ENCODE measurements at regions not wholly inside any gene's neighbourhood (a gene's known extent, or its start where the extent isn't known, plus 50 kb on each side); places are given as distances from the start of the nearest gene placed in this dataset.

DNA sequence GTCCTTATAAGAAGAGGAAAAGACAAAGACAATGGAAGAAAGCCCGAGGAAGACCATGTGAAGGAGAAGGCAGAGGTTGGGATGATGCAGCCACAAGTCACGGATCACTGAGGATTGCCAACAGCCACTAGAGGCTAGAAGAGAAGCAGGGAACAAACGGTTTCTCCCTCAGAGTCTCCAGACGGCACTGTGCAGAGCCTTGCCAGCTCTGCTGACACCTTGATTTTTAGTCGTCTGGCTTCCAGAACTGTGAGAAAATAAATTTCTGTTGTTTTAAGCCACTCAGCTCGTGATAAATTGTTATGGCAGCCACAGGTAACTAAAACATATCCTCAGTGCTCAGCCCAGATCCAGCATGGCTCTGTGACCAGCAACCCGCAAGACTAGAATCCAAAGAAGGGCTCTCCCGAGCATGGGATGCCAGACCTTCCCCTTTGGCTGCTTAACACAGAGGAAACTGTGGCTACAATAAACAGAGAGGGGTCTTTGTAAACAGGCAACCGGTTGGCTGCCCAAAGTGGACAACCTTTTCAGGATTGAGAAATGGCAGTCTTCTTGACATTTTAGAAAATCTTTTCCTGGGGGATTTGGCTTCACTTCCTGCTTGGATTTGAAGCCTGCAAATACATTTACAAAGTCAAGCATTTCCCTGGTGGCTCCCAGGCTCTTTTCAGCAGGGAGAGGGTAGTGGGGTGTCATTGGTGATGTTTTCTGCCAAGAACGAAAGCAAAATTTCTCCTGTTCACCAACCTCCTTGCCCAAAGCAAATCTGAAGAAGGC lies 88.7 kb upstream of the ADPGK start:
- Histone ChIP-seq H3K4me3 (ENCODE audit: low read length) (no peak overlapping the region), H2BK5ac (ENCODE audit: low read length) (no peak overlapping the region), H3K56ac (ENCODE audit: low read length) (no peak overlapping the region), H3K23ac (ENCODE audit: low read length) (no peak overlapping the region), H3K27ac (ENCODE audit: low read depth, low read length) (no peak overlapping the region), H3K9ac (ENCODE audit: low read length) (no peak overlapping the region), H3K4me2 (ENCODE audit: low read length) (no peak overlapping the region), H3K4ac (ENCODE audit: low read depth, low read length) (no peak overlapping the region), H2AK5ac (ENCODE audit: low read length) (no peak overlapping the region), H3K36me3 (ENCODE audit: control insufficient read depth, insufficient read depth, low read length) (no peaks in the 10 kb centered on the region), H3K4me1 (ENCODE audit: control insufficient read depth, low read depth, low read length) (no peaks in the 10 kb centered on the region), H2BK15ac (replicated peaks; ENCODE audit: low read depth) (no peak overlapping the region), H3K27me3 (ENCODE audit: insufficient read depth, low read length, poor library complexity) (no peaks in the 10 kb centered on the region), H3K79me2 (ENCODE audit: control insufficient read depth, insufficient read depth, low read length) (no peaks in the 10 kb centered on the region), H4K8ac (ENCODE audit: low read depth, low read length) (no peak overlapping the region), H4K5ac (ENCODE audit: low read length) (no peak overlapping the region), H3K18ac (ENCODE audit: low read length) (no peak overlapping the region), H3K79me1 (ENCODE audit: low read length) (no peaks in the 10 kb centered on the region), H2BK120ac (ENCODE audit: low read depth, low read length) (no peak overlapping the region)
- no peak for DNase-seq
- WGBS (ENCODE audit: extremely low coverage, insufficient coverage, low lambda C conversion rate): no CpG with 5 or more reads among the region's 10 CpGs

DNA sequence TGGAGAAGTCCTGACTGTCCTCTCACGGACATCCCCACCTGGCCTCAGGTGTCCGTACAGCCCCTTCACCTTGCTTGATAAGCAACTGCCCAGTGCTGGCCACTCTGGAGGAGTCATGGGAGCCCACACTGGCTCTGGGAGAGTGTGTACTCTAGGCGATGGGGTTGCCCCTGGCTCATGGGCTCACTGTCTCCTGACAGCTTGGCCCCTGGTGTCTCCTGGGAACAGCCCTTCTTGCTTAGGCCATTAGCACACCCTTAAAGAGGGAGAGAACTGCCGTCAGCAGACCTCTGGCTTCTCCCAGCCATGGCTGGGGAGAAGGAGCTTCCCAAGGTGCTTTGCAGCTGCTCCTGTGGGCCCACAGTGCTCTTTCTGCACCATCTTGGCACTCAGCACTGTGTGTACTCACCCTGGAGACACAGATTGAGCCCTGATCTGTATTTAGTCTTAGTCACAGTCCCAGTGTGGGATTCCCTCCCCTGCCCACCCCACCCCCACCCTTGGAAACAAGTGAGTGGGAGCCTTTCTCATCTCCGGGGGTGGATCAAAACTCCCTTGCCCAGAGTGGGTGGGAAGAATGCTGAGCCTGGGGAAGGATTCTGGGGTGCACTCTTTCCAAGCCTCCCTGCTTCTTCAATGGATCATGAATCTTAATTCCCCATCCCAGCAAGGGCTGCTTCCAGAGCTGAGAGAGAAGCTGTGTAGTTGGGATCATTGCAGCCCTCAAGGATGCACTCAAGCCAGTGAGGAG lies 83.5 kb upstream of the ADPGK start:
- Histone ChIP-seq H3K36me3 (ENCODE audit: control insufficient read depth, insufficient read depth, low read length) (no peaks in the 10 kb centered on the region), H3K9ac (ENCODE audit: low read length) (no peak overlapping the region), H3K23ac (ENCODE audit: low read length) (no peak overlapping the region), H3K18ac (ENCODE audit: low read length) (no peak overlapping the region), H2BK5ac (ENCODE audit: low read length) (no peak overlapping the region), H3K27ac (ENCODE audit: low read depth, low read length) (no peak overlapping the region), H3K4ac (ENCODE audit: low read depth, low read length) (no peak overlapping the region), H3K79me2 (ENCODE audit: control insufficient read depth, insufficient read depth, low read length) (no peaks in the 10 kb centered on the region), H3K79me1 (ENCODE audit: low read length) (no peaks in the 10 kb centered on the region), H2BK15ac (replicated peaks; ENCODE audit: low read depth) (no peak overlapping the region), H3K4me3 (ENCODE audit: low read length) (no peak overlapping the region), H2AK5ac (ENCODE audit: low read length) (no peak overlapping the region), H3K56ac (ENCODE audit: low read length) (no peak overlapping the region), H2BK120ac (ENCODE audit: low read depth, low read length) (no peak overlapping the region), H3K4me2 (ENCODE audit: low read length) (no peak overlapping the region), H3K27me3 (ENCODE audit: insufficient read depth, low read length, poor library complexity) (no peaks in the 10 kb centered on the region), H4K5ac (ENCODE audit: low read length) (no peak overlapping the region), H3K4me1 (ENCODE audit: control insufficient read depth, low read depth, low read length) (no peaks in the 10 kb centered on the region), H4K8ac (ENCODE audit: low read depth, low read length) (no peak overlapping the region)
- no CpG with 5 or more reads among the region's 5 CpGs for WGBS (ENCODE audit: extremely low coverage, insufficient coverage, low lambda C conversion rate)
- DNase-seq: no peak

DNA sequence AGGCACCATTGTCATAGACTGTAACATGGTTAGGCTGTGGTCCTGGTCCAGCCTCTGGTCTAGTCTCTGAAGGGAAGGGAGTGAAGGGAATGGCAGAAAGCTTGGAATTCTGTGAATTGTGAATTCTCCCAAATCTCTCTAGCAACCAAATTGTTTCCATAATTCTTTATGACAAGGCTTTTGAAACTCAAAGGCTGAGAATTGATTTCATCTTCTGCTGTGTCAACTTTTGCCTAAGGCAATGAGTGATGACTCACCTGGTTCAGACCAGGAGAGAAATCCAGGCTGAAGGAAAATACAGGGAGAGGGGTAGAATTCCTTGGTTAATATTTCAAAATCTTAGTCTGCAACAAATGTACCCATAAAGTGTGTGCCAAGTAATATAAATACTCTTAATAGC lies 82.6 kb upstream of the ADPGK start:
- Histone ChIP-seq H2BK15ac (replicated peaks; ENCODE audit: low read depth) (no peak overlapping the region), H3K9ac (ENCODE audit: low read length) (no peak overlapping the region), H4K5ac (ENCODE audit: low read length) (no peak overlapping the region), H3K4me2 (ENCODE audit: low read length) (no peak overlapping the region), H3K4me1 (ENCODE audit: control insufficient read depth, low read depth, low read length) (no peaks in the 10 kb centered on the region), H2AK5ac (ENCODE audit: low read length) (no peak overlapping the region), H3K4ac (ENCODE audit: low read depth, low read length) (no peak overlapping the region), H3K27me3 (ENCODE audit: insufficient read depth, low read length, poor library complexity) (no peaks in the 10 kb centered on the region), H3K36me3 (ENCODE audit: control insufficient read depth, insufficient read depth, low read length) (no peaks in the 10 kb centered on the region), H2BK120ac (ENCODE audit: low read depth, low read length) (no peak overlapping the region), H3K23ac (ENCODE audit: low read length) (no peak overlapping the region), H3K79me1 (ENCODE audit: low read length) (no peaks in the 10 kb centered on the region), H3K56ac (ENCODE audit: low read length) (no peak overlapping the region), H3K4me3 (ENCODE audit: low read length) (no peak overlapping the region), H3K18ac (ENCODE audit: low read length) (no peak overlapping the region), H3K27ac (ENCODE audit: low read depth, low read length) (no peak overlapping the region), H3K79me2 (ENCODE audit: control insufficient read depth, insufficient read depth, low read length) (no peaks in the 10 kb centered on the region), H4K8ac (ENCODE audit: low read depth, low read length) (no peak overlapping the region), H2BK5ac (ENCODE audit: low read length) (no peak overlapping the region)
- DNase-seq: no peak

DNA sequence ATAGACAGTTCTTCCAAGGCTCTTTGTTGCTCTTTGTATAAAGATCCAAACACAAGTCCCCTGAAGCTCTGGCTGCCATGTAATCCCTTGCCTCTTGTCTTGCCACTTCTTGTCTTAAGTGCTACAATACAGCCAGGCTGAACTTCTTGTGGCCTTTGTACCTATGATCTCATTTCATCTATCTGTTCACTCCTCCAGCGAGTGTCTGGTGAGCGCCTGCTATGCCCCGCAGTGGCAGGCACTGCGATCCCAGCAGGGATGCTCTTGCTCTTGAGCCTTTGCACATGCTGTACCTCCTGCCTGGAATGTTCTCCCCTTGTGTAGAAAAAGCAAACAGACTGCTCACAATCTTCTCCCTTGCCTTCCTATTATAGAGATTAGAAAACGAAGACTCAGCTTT lies 81.9 kb upstream of the ADPGK start:
- Histone ChIP-seq H3K9ac (ENCODE audit: low read length) (no peak overlapping the region), H2AK5ac (ENCODE audit: low read length) (no peak overlapping the region), H3K27ac (ENCODE audit: low read depth, low read length) (no peak overlapping the region), H3K18ac (ENCODE audit: low read length) (no peak overlapping the region), H3K23ac (ENCODE audit: low read length) (no peak overlapping the region), H2BK5ac (ENCODE audit: low read length) (no peak overlapping the region), H3K79me2 (ENCODE audit: control insufficient read depth, insufficient read depth, low read length) (no peaks in the 10 kb centered on the region), H3K27me3 (ENCODE audit: insufficient read depth, low read length, poor library complexity) (no peaks in the 10 kb centered on the region), H3K79me1 (ENCODE audit: low read length) (no peaks in the 10 kb centered on the region), H3K4me1 (ENCODE audit: control insufficient read depth, low read depth, low read length) (no peaks in the 10 kb centered on the region), H2BK15ac (replicated peaks; ENCODE audit: low read depth) (no peak overlapping the region), H4K5ac (ENCODE audit: low read length) (no peak overlapping the region), H3K36me3 (ENCODE audit: control insufficient read depth, insufficient read depth, low read length) (no peaks in the 10 kb centered on the region), H4K8ac (ENCODE audit: low read depth, low read length) (no peak overlapping the region), H3K4me3 (ENCODE audit: low read length) (no peak overlapping the region), H3K56ac (ENCODE audit: low read length) (no peak overlapping the region), H3K4me2 (ENCODE audit: low read length) (no peak overlapping the region), H2BK120ac (ENCODE audit: low read depth, low read length) (no peak overlapping the region), H3K4ac (ENCODE audit: low read depth, low read length) (no peak overlapping the region)
- DNase-seq: no peak
- WGBS (ENCODE audit: extremely low coverage, insufficient coverage, low lambda C conversion rate): no CpG with 5 or more reads among the region's 5 CpGs

DNA sequence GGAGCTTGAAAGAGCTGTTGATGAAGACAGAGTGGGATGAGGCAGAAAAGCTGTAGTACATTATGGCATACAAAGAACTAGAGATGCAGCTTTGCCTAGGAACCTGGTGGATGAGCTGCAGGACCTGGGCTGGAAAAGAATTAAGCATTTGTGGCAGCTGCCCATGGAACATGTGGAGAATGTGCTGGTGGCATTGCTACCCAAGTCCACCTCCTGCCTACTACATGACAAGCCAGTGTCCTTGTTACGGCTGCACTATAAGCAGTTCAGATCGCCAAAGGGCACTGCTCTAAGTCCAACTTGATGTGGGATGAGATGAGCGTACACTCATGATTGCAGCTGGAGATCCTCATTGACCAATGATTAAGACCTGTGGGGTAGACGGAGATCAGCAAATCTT lies 81.1 kb upstream of the ADPGK start:
- no peaks in the 10 kb centered on the region for H3K79me2 ChIP-seq (ENCODE audit: control insufficient read depth, insufficient read depth, low read length)
- no peak overlapping the region for H3K4me3 ChIP-seq (ENCODE audit: low read length)
- no CpG with 5 or more reads among the region's 4 CpGs for WGBS (ENCODE audit: extremely low coverage, insufficient coverage, low lambda C conversion rate)
- no peaks in the 10 kb centered on the region for H3K36me3 ChIP-seq (ENCODE audit: control insufficient read depth, insufficient read depth, low read length)
- no peak overlapping the region for H4K8ac ChIP-seq (ENCODE audit: low read depth, low read length)
- no peak overlapping the region for H2BK15ac ChIP-seq (replicated peaks; ENCODE audit: low read depth)
- H2BK120ac ChIP-seq (ENCODE audit: low read depth, low read length): no peak overlapping the region
- no peak for DNase-seq
- H3K18ac ChIP-seq (ENCODE audit: low read length): no peak overlapping the region
- H3K79me1 ChIP-seq (ENCODE audit: low read length): no peaks in the 10 kb centered on the region
- no peaks in the 10 kb centered on the region for H3K4me1 ChIP-seq (ENCODE audit: control insufficient read depth, low read depth, low read length)
- H3K4ac ChIP-seq (ENCODE audit: low read depth, low read length): no peak overlapping the region
- no peak overlapping the region for H3K56ac ChIP-seq (ENCODE audit: low read length)
- no peak overlapping the region for H3K27ac ChIP-seq (ENCODE audit: low read depth, low read length)
- no peaks in the 10 kb centered on the region for H3K27me3 ChIP-seq (ENCODE audit: insufficient read depth, low read length, poor library complexity)
- no peak overlapping the region for H2BK5ac ChIP-seq (ENCODE audit: low read length)
- H3K9ac ChIP-seq (ENCODE audit: low read length): no peak overlapping the region
- no peak overlapping the region for H4K5ac ChIP-seq (ENCODE audit: low read length)
- no peak overlapping the region for H3K23ac ChIP-seq (ENCODE audit: low read length)
- no peak overlapping the region for H3K4me2 ChIP-seq (ENCODE audit: low read length)
- H2AK5ac ChIP-seq (ENCODE audit: low read length): no peak overlapping the region
